B cell (primary cell): ENCODE measurements at regions not wholly inside any gene's neighbourhood (a gene's known extent, or its start where the extent isn't known, plus 50 kb on each side); places are given as distances from the start of the nearest gene placed in this dataset.

ENCODE experiments used
- ATAC-seq: fragments of 200-7000 bp; cut with Tn5 transposase; one replicate; pipeline ENCODE4 v1.10.0; 2021; ENCODE audit warnings: low read depth, mild to moderate bottlenecking, moderate number of reproducible peaks, moderate library complexity
- CTCF ChIA-PET: fragments of 350-600 bp; sonication (Branson Sonifier 250); formaldehyde crosslinking; loops from one replicate; lab custom pipeline; 2021; ENCODE audit warnings: antibody characterized with exemption, inconsistent platforms; lab: Charles Lee
- POLR2A ChIA-PET: fragments of 350-600 bp; sonication (Branson Sonifier 250); formaldehyde crosslinking; loops from one replicate; lab custom pipeline; 2021; ENCODE audit warnings: antibody characterized with exemption; lab: Charles Lee
- DNase-seq: peaks from one replicate; pipeline ENCODE4 v3.0.0; 2013
- H2AFZ ChIP-seq: 2 replicates; pipeline ENCODE4 v1.6.1; 2012; ENCODE audit warnings: mild to moderate bottlenecking, low read depth, low read length; ENCODE audit not compliant: insufficient read depth, poor library complexity, severe bottlenecking
- H3K27ac ChIP-seq, 2 donors: 1 replicate in 1 of 2; 2 replicates in 1 of 2; pipeline ENCODE4 v1.5.1; 2012 to 2013; ENCODE audit warnings: low read length in 2 of 2, mild to moderate bottlenecking in 2 of 2, moderate library complexity in 1 of 2
- H3K27me3 ChIP-seq, 4 experiments: fragments of 200-600 bp in 1 of 4; sonication (generic) in 1 of 4; replicated peaks in 1 of 4; 1 replicate in 2 of 4; 2 replicates in 2 of 4; pipeline versions ENCODE4 v1.6.1 to v1.7.0; 2013 to 2016; ENCODE audit warnings: low read length in 3 of 4, mild to moderate bottlenecking in 2 of 4, mixed read lengths in 1 of 4, moderate library complexity in 1 of 4; ENCODE audit not compliant: insufficient read depth in 4 of 4, control insufficient read depth in 3 of 4; ENCODE audit errors: control extremely low read depth in 1 of 4
- H3K36me3 ChIP-seq, 2 experiments: replicated peaks in 1 of 2; 1 replicate in 1 of 2; 2 replicates in 1 of 2; pipeline versions ENCODE4 v1.6.1 to v1.7.1; 2013; ENCODE audit warnings: low read length in 1 of 2; ENCODE audit not compliant: insufficient read depth in 2 of 2, control insufficient read depth in 1 of 2; ENCODE audit errors: control extremely low read depth in 1 of 2, extremely low read depth in 1 of 2
- H3K4me1 ChIP-seq, 2 donors: fragments of 200-600 bp in 1 of 2; sonication (generic) in 1 of 2; 1 replicate in 1 of 2; 2 replicates in 1 of 2; pipeline versions ENCODE4 v1.5.1 to v1.6.1; 2013 to 2017; ENCODE audit warnings: low read length in 2 of 2; ENCODE audit not compliant: control insufficient read depth in 2 of 2, insufficient read depth in 2 of 2
- H3K4me2 ChIP-seq: replicated peaks from 2 replicates; pipeline ENCODE3; 2012; ENCODE audit warnings: mild to moderate bottlenecking, low read depth, low read length; ENCODE audit not compliant: poor library complexity, severe bottlenecking
- H3K4me3 ChIP-seq, 5 experiments: fragments of 200-600 bp in 1 of 5; sonication (generic) in 1 of 5; 1 replicate in 3 of 5; 2 replicates in 2 of 5; pipeline versions ENCODE4 v1.5.1 to v1.7.0; 2011 to 2016; ENCODE audit warnings: low read length in 4 of 5, mild to moderate bottlenecking in 4 of 5, low read depth in 2 of 5, control low read depth in 1 of 5, moderate library complexity in 1 of 5; ENCODE audit not compliant: insufficient read depth in 1 of 5; ENCODE audit errors: control extremely low read depth in 1 of 5, extremely low read depth in 1 of 5
- H3K79me2 ChIP-seq: fragments of 200-600 bp; sonication (generic); one replicate; pipeline ENCODE4 v1.6.0; 2016; ENCODE audit warnings: low read length; ENCODE audit not compliant: control insufficient read depth, insufficient read depth
- H3K9ac ChIP-seq: fragments of 200-600 bp; sonication (generic); 2 replicates; pipeline ENCODE4 v1.6.1; 2017; ENCODE audit warnings: mild to moderate bottlenecking, low read length, moderate library complexity
- H3K9me3 ChIP-seq, 3 donors: one replicate each; pipeline versions ENCODE4 v1.6.1 to v1.7.1; 2013; ENCODE audit warnings: low read length in 2 of 3; ENCODE audit not compliant: control insufficient read depth in 2 of 3, insufficient read depth in 1 of 3; ENCODE audit errors: control extremely low read depth in 1 of 3
- H4K20me1 ChIP-seq: 2 replicates; pipeline ENCODE4 v1.6.0; 2012; ENCODE audit warnings: mild to moderate bottlenecking, low read length; ENCODE audit not compliant: insufficient read depth, control insufficient read depth, poor library complexity, severe bottlenecking
- H3K27ac Mint-ChIP-seq: one replicate; pipeline ENCODE4 v1.8.0; 2021; ENCODE audit warnings: mixed read lengths
- H3K27me3 Mint-ChIP-seq: one replicate; pipeline ENCODE4 v1.8.0; 2021; ENCODE audit warnings: mixed read lengths
- H3K4me1 Mint-ChIP-seq: one replicate; pipeline ENCODE4 v1.8.0; 2021; ENCODE audit warnings: mixed read lengths
- H3K4me3 Mint-ChIP-seq: one replicate; pipeline ENCODE4 v1.8.0; 2021; ENCODE audit warnings: mixed read lengths
- H3K9me3 Mint-ChIP-seq: one replicate; pipeline ENCODE4 v1.8.0; 2022; ENCODE audit warnings: mixed read lengths; ENCODE audit not compliant: insufficient read depth
- EZH2 ChIP-seq: IDR thresholded peaks from 2 replicates; pipeline ENCODE4 v1.6.1; 2012; ENCODE audit warnings: borderline replicate concordance, low read depth, mild to moderate bottlenecking, moderate library complexity, low read length; ENCODE audit not compliant: insufficient read depth, poor library complexity, severe bottlenecking
- WGBS: methylation state at CpG from one replicate; pipeline ENCODE4 v1.1.5; 2013; ENCODE audit warnings: missing lambda C conversion rate; ENCODE audit not compliant: insufficient coverage; 5-methylcytosine and 5-hydroxymethylcytosine counted together
- intact Hi-C: fragments of 100-400 bp; cut with micrococcal nuclease; formaldehyde crosslinking; loops from one replicate; pipeline ENCODE4 v1.10.0; 2022
- TF ChIP-seq, protein P1 (sequence below): fragments of 200-600 bp; IDR thresholded peaks from one replicate; pipeline ENCODE4 v1.8.0; 2022; ENCODE audit warnings: antibody characterized with exemption, mild to moderate bottlenecking

DNA sequence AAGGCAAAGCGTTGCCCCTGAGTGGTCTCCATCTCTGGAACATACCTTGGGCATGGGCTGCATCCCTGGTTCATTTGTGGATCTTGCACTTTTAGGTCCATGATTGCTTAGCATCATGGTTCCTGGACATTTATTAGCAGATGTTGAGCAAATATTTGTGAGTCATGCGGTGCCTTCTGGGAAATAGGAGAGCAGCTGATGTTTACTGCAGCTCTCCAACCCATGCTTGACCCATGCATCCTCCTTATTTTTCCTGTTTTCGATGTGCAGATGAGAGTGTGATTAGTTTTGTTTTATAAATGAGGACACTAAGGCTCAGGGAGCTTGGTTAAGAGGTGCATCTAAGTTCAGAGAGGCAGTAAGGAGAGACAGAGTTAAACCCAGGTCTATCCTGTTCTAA is 253.7 kb downstream of the ICE1 start:
- Histone ChIP-seq H3K9me3 (no peaks in the 10 kb centered on the region), H3K9ac (no peak overlapping the region), H4K20me1 (no peaks in the 10 kb centered on the region), H3K4me1 (no peaks in the 10 kb centered on the region), H3K4me3 (no peak overlapping the region), H3K27me3 (no peaks in the 10 kb centered on the region), H3K79me2 (no peaks in the 10 kb centered on the region), H3K27ac (no peak overlapping the region), H3K36me3 (no peaks in the 10 kb centered on the region), H3K4me2 (no peak overlapping the region), H2AFZ (no peak overlapping the region)
- H3K4me1 Mint-ChIP-seq: peaks cover 6% of the 10 kb centered on the region
- no peaks in the 10 kb centered on the region for H3K27me3 Mint-ChIP-seq
- no peak overlapping the region for H3K4me3 Mint-ChIP-seq
- no peak for TF ChIP-seq EZH2
- TF ChIP-seq, protein P1, sequence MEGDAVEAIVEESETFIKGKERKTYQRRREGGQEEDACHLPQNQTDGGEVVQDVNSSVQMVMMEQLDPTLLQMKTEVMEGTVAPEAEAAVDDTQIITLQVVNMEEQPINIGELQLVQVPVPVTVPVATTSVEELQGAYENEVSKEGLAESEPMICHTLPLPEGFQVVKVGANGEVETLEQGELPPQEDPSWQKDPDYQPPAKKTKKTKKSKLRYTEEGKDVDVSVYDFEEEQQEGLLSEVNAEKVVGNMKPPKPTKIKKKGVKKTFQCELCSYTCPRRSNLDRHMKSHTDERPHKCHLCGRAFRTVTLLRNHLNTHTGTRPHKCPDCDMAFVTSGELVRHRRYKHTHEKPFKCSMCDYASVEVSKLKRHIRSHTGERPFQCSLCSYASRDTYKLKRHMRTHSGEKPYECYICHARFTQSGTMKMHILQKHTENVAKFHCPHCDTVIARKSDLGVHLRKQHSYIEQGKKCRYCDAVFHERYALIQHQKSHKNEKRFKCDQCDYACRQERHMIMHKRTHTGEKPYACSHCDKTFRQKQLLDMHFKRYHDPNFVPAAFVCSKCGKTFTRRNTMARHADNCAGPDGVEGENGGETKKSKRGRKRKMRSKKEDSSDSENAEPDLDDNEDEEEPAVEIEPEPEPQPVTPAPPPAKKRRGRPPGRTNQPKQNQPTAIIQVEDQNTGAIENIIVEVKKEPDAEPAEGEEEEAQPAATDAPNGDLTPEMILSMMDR: no peak
- ChIA-PET POLR2A (no interaction called here), CTCF (no interaction called here)
- no peak for ATAC-seq
- 83% methylated on average over 2 of the region's 3 CpGs for WGBS
- H3K9me3 Mint-ChIP-seq: no peaks in the 10 kb centered on the region
- intact Hi-C loops: no loop called here
- DNase-seq: no peak
- H3K27ac Mint-ChIP-seq: no peak overlapping the region

DNA sequence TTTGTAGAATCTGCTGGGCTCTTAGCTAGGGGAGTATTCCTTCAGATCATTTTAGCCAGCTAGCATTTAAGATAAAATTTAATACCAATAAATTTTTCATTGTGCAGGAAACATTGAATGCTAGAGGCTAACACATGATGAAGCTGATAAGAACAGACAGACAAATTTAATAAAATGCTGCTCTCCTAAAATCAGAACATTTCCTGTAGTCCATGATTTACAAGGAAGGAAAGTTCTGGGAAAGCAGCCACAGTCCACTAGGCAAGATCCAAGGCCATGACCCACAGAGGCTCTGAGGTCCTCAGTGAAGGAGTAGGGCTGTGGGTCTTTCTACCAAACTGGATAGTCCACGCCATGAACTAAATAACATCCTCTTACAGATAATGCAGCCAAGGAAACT is 253.0 kb downstream of the ICE1 start:
- no peaks in the 10 kb centered on the region for H3K9me3 Mint-ChIP-seq
- peaks cover 6% of the 10 kb centered on the region for H3K4me1 Mint-ChIP-seq
- TF ChIP-seq EZH2: no peak
- TF ChIP-seq, protein P1: no peak
- ChIA-PET POLR2A (no interaction called here), CTCF (no interaction called here)
- intact Hi-C loops: no loop called here
- ATAC-seq: no peak
- no peaks in the 10 kb centered on the region for H3K4me1 ChIP-seq
- no peaks in the 10 kb centered on the region for H3K79me2 ChIP-seq
- H3K27ac ChIP-seq: no peak overlapping the region
- H3K27me3 Mint-ChIP-seq: no peaks in the 10 kb centered on the region
- H3K27me3 ChIP-seq: no peaks in the 10 kb centered on the region
- WGBS: no CpG with 5 or more reads among the region's 1 CpG
- no peaks in the 10 kb centered on the region for H3K9me3 ChIP-seq
- H3K4me2 ChIP-seq: no peak overlapping the region
- no peaks in the 10 kb centered on the region for H3K36me3 ChIP-seq
- no peak overlapping the region for H3K27ac Mint-ChIP-seq
- H3K4me3 Mint-ChIP-seq: no peak overlapping the region
- no peak overlapping the region for H3K9ac ChIP-seq
- H4K20me1 ChIP-seq: no peaks in the 10 kb centered on the region
- DNase-seq: no peak
- H2AFZ ChIP-seq: no peak overlapping the region
- H3K4me3 ChIP-seq: no peak overlapping the region
